ENCODE measurements at regions not wholly inside any gene's neighbourhood (a gene's known extent, or its start where the extent isn't known, plus 50 kb on each side); places are given as distances from the start of the nearest gene placed in this dataset.

DNA sequence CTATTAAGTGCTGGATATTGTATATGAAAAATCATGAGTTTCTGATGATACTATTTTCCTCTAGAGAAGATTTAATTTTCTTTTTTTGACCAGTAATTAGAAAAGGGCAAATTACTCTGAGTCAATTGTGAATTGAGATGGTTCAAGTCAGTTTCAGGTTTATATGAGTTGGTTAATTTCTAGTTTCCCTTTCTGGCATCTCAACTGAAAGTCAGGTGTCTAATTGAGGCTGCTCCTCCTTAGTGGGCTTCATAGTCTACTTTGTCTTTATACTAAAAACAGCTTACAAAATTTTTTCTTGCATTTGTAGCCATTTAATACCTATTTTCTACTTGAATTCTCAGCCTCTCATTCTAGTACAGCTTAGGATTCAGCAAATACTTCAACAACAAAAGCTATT is 387.3 kb downstream of the RPS6KC1 start:
- TF ChIP-seq, protein P1, sequence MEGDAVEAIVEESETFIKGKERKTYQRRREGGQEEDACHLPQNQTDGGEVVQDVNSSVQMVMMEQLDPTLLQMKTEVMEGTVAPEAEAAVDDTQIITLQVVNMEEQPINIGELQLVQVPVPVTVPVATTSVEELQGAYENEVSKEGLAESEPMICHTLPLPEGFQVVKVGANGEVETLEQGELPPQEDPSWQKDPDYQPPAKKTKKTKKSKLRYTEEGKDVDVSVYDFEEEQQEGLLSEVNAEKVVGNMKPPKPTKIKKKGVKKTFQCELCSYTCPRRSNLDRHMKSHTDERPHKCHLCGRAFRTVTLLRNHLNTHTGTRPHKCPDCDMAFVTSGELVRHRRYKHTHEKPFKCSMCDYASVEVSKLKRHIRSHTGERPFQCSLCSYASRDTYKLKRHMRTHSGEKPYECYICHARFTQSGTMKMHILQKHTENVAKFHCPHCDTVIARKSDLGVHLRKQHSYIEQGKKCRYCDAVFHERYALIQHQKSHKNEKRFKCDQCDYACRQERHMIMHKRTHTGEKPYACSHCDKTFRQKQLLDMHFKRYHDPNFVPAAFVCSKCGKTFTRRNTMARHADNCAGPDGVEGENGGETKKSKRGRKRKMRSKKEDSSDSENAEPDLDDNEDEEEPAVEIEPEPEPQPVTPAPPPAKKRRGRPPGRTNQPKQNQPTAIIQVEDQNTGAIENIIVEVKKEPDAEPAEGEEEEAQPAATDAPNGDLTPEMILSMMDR (IDR thresholded peaks at IDR 0.05): no peak
- TF ChIP-seq EZH2 (IDR thresholded peaks at IDR 0.05; ENCODE audit: borderline replicate concordance, insufficient read depth, low read depth, low read length, poor library complexity, severe bottlenecking): no peak

Data from B cell (primary cell).